SK-N-MC (cell line): ENCODE measurements at regions not wholly inside any gene's neighbourhood (a gene's known extent, or its start where the extent isn't known, plus 50 kb on each side); places are given as distances from the start of the nearest gene placed in this dataset.
"Not testable (repeated sequence)": the region's sequence is repeated elsewhere in the genome, so short reads cannot be mapped to it uniquely, and the experiment has no call there.

ENCODE experiments used
- DNase-seq: peaks from one replicate; pipeline ENCODE4 v3.0.0-alpha.2; 2011; ENCODE audit warnings: low read depth, low spot score
- H3K27ac ChIP-seq: fragments of 200-600 bp; sonication (generic); 2 replicates; pipeline ENCODE4 v1.5.1; 2016; ENCODE audit warnings: mixed run types
- H3K36me3 ChIP-seq: fragments of 200-600 bp; sonication (generic); 2 replicates; pipeline ENCODE4 v1.6.1; 2017; ENCODE audit warnings: antibody characterized with exemption, low read length, mixed read lengths; ENCODE audit not compliant: insufficient read depth
- H3K4me3 ChIP-seq: fragments of 200-600 bp; sonication (generic); 2 replicates; pipeline ENCODE4 v1.5.1; 2016
- H3K9ac ChIP-seq: fragments of 200-600 bp; sonication (generic); 2 replicates; pipeline ENCODE4 v1.8.0; 2017; ENCODE audit warnings: mixed run types, mixed read lengths; ENCODE audit not compliant: insufficient read length
- H3K9me3 ChIP-seq: fragments of 200-600 bp; sonication (generic); 2 replicates; pipeline ENCODE4 v1.6.1; 2017; ENCODE audit warnings: low read depth, mild to moderate bottlenecking, antibody characterized with exemption, low read length, moderate library complexity, mixed read lengths
- EZH2 ChIP-seq: fragments of 200-600 bp; sonication (generic); IDR thresholded peaks from one replicate; pipeline ENCODE4 v1.6.1; 2017; ENCODE audit warnings: antibody characterized with exemption
- FOXP2 ChIP-seq: optimal IDR thresholded peaks from 2 replicates; pipeline ENCODE3; 2011; ENCODE audit warnings: mild to moderate bottlenecking, moderate library complexity; ENCODE audit not compliant: insufficient read depth; ENCODE audit errors: extremely low read length, control extremely low read depth
- POLR2AphosphoS5 ChIP-seq: IDR thresholded peaks from 2 replicates; pipeline ENCODE4 v1.6.1; 2012; ENCODE audit warnings: mild to moderate bottlenecking, low read depth, low read length, borderline replicate concordance

DNA sequence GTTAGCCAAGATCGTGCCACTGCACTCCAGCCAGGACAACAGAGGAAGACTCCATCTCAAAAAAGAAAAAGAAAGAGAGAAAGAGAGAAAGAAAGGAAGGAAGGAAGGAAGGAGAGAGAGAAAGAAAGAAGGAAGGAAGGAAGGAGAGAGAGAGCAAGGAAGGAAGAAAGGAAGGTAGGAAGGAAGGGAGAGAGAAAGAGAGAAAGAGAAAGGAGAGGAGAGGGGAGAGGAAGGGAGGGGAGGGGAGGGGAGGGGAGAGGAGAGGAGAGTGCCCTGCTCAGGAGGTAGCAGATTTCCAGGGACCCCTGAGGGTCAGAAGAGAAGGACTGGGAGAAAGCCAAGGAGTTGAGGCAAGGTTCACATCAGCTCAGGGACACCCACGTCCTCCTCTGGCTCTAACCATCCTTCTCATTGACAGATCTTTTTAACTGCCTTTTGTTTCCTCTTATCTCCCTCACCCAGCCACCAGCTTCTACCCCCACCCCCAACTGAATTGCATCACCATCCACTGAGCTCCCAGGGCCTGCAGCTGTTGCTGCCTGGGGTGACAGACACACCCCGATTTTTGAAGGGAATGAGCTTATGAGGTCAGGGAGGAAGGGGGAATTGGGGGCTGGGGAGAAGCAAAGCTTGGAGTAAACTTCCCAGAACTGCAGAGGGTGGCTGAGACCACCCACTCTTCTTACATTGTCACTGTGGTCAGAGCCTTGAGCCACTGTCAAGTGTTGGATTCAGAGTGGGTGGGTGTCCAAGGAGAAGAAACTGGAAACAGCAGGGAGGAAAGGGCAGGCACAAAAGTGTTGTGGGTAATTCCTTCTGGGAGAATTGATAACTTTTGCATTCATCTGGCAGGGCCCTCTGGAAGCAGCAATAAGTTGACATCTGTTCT is 91.6 kb downstream of the GLUL start:
- Histone ChIP-seq H3K36me3 (no peaks in the 10 kb centered on the region), H3K9ac (no peak overlapping the region), H3K27ac (peak overlapping the region; percentile 48; the same call in 1 of the 2 replicates), H3K9me3 (no peaks in the 10 kb centered on the region), H3K4me3 (peak overlapping the region; percentile 46)
- DNase-seq = peak; percentile 16
- no peak for TF ChIP-seq POLR2AphosphoS5
- no peak for TF ChIP-seq FOXP2
- no peak for TF ChIP-seq EZH2

- not testable (repeated sequence) for H3K27ac ChIP-seq, H3K36me3 ChIP-seq, H3K4me3 ChIP-seq, H3K9me3 ChIP-seq, DNase-seq, H3K9ac ChIP-seq
Measured at GRCh38 chr1:182299054-182299727, 92.4 kb downstream of the GLUL start.

- TF ChIP-seq POLR2AphosphoS5 (no peak), EZH2 (no peak), FOXP2 (no peak)
- no peak overlapping the region for H3K4me3 ChIP-seq
- DNase-seq = no peak
Measured at GRCh38 chr1:182297335-182297734, 94.3 kb downstream of the GLUL start.

DNA sequence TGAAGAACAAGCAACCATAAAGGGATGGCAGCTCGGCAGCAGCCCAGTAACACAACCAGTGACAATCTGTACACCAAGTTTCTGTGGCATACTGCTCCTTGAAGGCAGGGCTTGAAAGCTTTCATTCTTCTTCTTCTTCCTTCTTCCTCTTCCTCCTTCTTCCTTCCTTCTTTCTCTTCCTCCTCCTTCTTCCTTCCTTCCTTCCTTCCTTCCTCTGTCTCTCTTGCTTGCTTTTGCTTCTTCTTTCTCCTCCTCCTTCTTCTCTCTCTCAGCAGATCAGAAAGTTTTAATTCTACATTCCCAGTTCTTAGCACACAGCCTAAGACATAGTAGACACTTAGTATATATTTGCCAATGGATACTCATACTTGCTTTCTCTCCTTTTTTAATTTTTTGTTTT is 95.9 kb downstream of the GLUL start:
- no peak for DNase-seq
- no peak overlapping the region for H3K27ac ChIP-seq
- no peak overlapping the region for H3K4me3 ChIP-seq
- H3K9ac ChIP-seq = no peak overlapping the region
- H3K36me3 ChIP-seq = no peaks in the 10 kb centered on the region
- no peaks in the 10 kb centered on the region for H3K9me3 ChIP-seq
- TF ChIP-seq POLR2AphosphoS5 (no peak), EZH2 (no peak), FOXP2 (no peak)

More at GRCh38 chr1:182297335-182297734, 94.3 kb downstream of the GLUL start:
- Histone ChIP-seq H3K36me3 (no peaks in the 10 kb centered on the region), H3K9ac (no peak overlapping the region), H3K27ac (no peak overlapping the region), H3K9me3 (no peaks in the 10 kb centered on the region)

DNA sequence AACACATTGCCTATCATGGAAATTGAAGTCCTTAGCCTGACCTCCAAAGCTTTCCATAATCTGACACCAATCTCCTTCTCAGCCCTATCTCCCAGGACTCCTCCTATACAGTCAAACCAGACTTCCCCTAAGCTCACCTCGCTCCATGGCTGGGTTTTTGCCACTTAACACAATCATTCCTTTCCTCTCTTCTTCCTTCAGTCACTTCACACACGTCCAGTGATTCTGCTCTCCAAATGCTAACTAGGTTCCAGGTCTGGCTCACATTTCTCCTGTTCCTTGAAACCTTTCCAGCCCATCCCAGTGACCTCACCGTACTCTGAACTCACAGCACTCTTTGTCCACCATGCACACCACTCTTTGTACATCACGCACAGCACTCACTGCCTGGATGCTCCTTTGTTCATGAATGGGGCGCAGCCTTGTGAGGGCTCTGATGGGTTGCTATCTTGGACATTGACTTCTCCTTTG is 98.4 kb downstream of the GLUL start:
- no peak overlapping the region for H3K27ac ChIP-seq
- TF ChIP-seq FOXP2 = no peak
- no peak for TF ChIP-seq POLR2AphosphoS5
- no peak for TF ChIP-seq EZH2

DNA sequence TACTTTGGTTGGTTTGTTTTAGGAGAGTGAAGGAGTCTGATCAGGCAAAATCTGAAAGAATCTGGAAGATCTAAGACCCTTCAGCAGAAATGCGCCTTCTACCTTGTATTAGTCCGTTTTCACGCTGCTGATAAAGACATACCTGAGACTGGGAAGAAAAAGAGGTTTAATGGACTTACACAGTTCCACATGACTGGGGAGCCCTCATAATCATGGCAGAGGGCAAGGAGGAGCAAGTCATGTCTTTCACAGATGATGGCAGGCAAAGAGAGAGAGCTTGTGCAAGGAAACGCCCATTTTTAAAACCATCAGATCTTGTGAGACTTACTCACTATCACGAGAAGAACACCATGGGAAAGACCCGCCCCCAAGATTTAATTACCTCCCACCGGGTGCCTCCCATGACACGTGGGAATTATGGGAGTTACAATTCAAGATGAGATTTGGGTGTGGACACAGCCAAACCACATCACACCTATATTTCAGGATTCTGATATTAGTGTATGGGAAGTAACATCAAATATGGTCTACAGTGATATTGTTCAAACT is 99.3 kb downstream of the GLUL start:
- no peaks in the 10 kb centered on the region for H3K36me3 ChIP-seq
- no peaks in the 10 kb centered on the region for H3K9me3 ChIP-seq
- H3K9ac ChIP-seq = no peak overlapping the region
- H3K27ac ChIP-seq = no peak overlapping the region
- DNase-seq = no peak
- TF ChIP-seq FOXP2 = no peak
- no peak for TF ChIP-seq EZH2
- TF ChIP-seq POLR2AphosphoS5 = no peak
- H3K4me3 ChIP-seq = no peak overlapping the region

More for the DNA sequence above, 98.4 kb downstream of the GLUL start:
- Histone ChIP-seq H3K9me3 (no peaks in the 10 kb centered on the region), H3K4me3 (no peak overlapping the region), H3K9ac (no peak overlapping the region), H3K36me3 (no peaks in the 10 kb centered on the region)
- DNase-seq = no peak

GRCh38 chr1:182291584-182292192 is 99.9 kb downstream of the GLUL start:
- TF ChIP-seq FOXP2 (no peak), EZH2 (no peak), POLR2AphosphoS5 (no peak)
- H3K27ac ChIP-seq = no peak overlapping the region
- no peaks in the 10 kb centered on the region for H3K9me3 ChIP-seq
- H3K4me3 ChIP-seq = no peak overlapping the region
- no peak overlapping the region for H3K9ac ChIP-seq
- H3K36me3 ChIP-seq = no peaks in the 10 kb centered on the region
- no peak for DNase-seq

GRCh38 chr1:182288749-182289604 is 102.6 kb downstream of the GLUL start:
- Histone ChIP-seq H3K36me3 (no peaks in the 10 kb centered on the region), H3K27ac (no peak overlapping the region), H3K9me3 (no peaks in the 10 kb centered on the region), H3K4me3 (no peak overlapping the region), H3K9ac (no peak overlapping the region)
- DNase-seq = no peak
- TF ChIP-seq EZH2 (no peak), POLR2AphosphoS5 (no peak), FOXP2 (no peak)
